Thoracic aorta (tissue), 2 donors: ENCODE measurements at regions not wholly inside any gene's neighbourhood (a gene's known extent, or its start where the extent isn't known, plus 50 kb on each side); places are given as distances from the start of the nearest gene placed in this dataset.

Experiments
- ATAC-seq: fragments of 150-250 bp; one replicate; pipeline ENCODE4 v1.8.0; 2017; ENCODE audit warnings: low read depth; ENCODE audit not compliant: insufficient number of reproducible peaks, low FRiP score
- DNase-seq: peaks from one replicate; pipeline ENCODE4 v3.0.0-alpha.2; 2020; ENCODE audit warnings: low spot score
- H3K27ac ChIP-seq, 2 donors: fragments of 200-600 bp; sonication (generic); 1 replicate in 1 of 2; 2 replicates in 1 of 2; pipeline ENCODE4 v1.5.1; 2016; ENCODE audit warnings: mild to moderate bottlenecking in 2 of 2, moderate library complexity in 2 of 2
- H3K27me3 ChIP-seq: fragments of 200-600 bp; sonication (generic); replicated peaks from 2 replicates; pipeline ENCODE4 v1.6.0; 2016; ENCODE audit warnings: mild to moderate bottlenecking; ENCODE audit not compliant: insufficient read depth
- H3K36me3 ChIP-seq: fragments of 200-600 bp; sonication (generic); one replicate; pipeline ENCODE4 v1.5.1; 2016
- H3K4me1 ChIP-seq, 2 donors: fragments of 200-600 bp; sonication (generic); 1 replicate in 1 of 2; 2 replicates in 1 of 2; pipeline versions ENCODE4 v1.5.1 to v1.6.0; 2016; ENCODE audit warnings: low read depth in 2 of 2, mild to moderate bottlenecking in 1 of 2; ENCODE audit not compliant: control insufficient read depth in 1 of 2
- H3K4me3 ChIP-seq: fragments of 200-600 bp; sonication (generic); 2 replicates; pipeline ENCODE4 v1.5.1; 2016; ENCODE audit warnings: mild to moderate bottlenecking
- H3K9me3 ChIP-seq: fragments of 200-600 bp; sonication (generic); 2 replicates; pipeline ENCODE4 v1.5.1; 2016
- CTCF ChIP-seq: fragments of 200-600 bp; sonication (generic); IDR thresholded peaks from one replicate; pipeline ENCODE4 v1.5.1; 2019; ENCODE audit warnings: antibody characterized with exemption

- Histone ChIP-seq H3K4me3 (no peak overlapping the region), H3K27ac (no peak overlapping the region), H3K4me1 (no peaks in the 10 kb centered on the region), H3K27me3 (no peaks in the 10 kb centered on the region), H3K9me3 (no peaks in the 10 kb centered on the region), H3K36me3 (no peaks in the 10 kb centered on the region)
- no peak for DNase-seq
- TF ChIP-seq CTCF: no peak
- no peak for ATAC-seq
These were observed 480.5 kb downstream of the DMRT2 start for GRCh38 chr9:1530696-1531095.

- H3K36me3 ChIP-seq: no peaks in the 10 kb centered on the region
- no peaks in the 10 kb centered on the region for H3K4me1 ChIP-seq
- H3K4me3 ChIP-seq: no peak overlapping the region
- H3K27ac ChIP-seq: no peak overlapping the region
- TF ChIP-seq CTCF: no peak
- H3K27me3 ChIP-seq: no peaks in the 10 kb centered on the region
- DNase-seq (no peak), ATAC-seq (no peak)
- no peaks in the 10 kb centered on the region for H3K9me3 ChIP-seq
These were observed 481.3 kb downstream of the DMRT2 start for GRCh38 chr9:1531424-1531823.

GRCh38 chr9:1532171-1532570 lies 482.0 kb downstream of the DMRT2 start:
- Histone ChIP-seq H3K9me3 (no peaks in the 10 kb centered on the region), H3K4me1 (no peaks in the 10 kb centered on the region), H3K27ac (no peak overlapping the region), H3K4me3 (no peak overlapping the region), H3K36me3 (no peaks in the 10 kb centered on the region), H3K27me3 (no peaks in the 10 kb centered on the region)
- DNase-seq: no peak
- no peak for TF ChIP-seq CTCF
- ATAC-seq: no peak

GRCh38 chr9:1535051-1535450 lies 480.1 kb upstream of the SMARCA2 start:
- TF ChIP-seq CTCF: no peak
- no peaks in the 10 kb centered on the region for H3K27me3 ChIP-seq
- H3K4me3 ChIP-seq: no peak overlapping the region
- ATAC-seq (no peak), DNase-seq (no peak)
- H3K4me1 ChIP-seq: no peaks in the 10 kb centered on the region
- no peaks in the 10 kb centered on the region for H3K9me3 ChIP-seq
- no peak overlapping the region for H3K27ac ChIP-seq
- H3K36me3 ChIP-seq: no peaks in the 10 kb centered on the region

- DNase-seq (no peak), ATAC-seq (no peak)
- Histone ChIP-seq H3K4me1 (no peaks in the 10 kb centered on the region), H3K27me3 (no peaks in the 10 kb centered on the region), H3K36me3 (no peaks in the 10 kb centered on the region), H3K9me3 (no peaks in the 10 kb centered on the region), H3K27ac (no peak overlapping the region), H3K4me3 (no peak overlapping the region)
- TF ChIP-seq CTCF: no peak
These were observed 479.5 kb upstream of the SMARCA2 start for GRCh38 chr9:1535599-1535998.
